ENCODE measurements at regions not wholly inside any gene's neighbourhood (a gene's known extent, or its start where the extent isn't known, plus 50 kb on each side); places are given as distances from the start of the nearest gene placed in this dataset.

DNA sequence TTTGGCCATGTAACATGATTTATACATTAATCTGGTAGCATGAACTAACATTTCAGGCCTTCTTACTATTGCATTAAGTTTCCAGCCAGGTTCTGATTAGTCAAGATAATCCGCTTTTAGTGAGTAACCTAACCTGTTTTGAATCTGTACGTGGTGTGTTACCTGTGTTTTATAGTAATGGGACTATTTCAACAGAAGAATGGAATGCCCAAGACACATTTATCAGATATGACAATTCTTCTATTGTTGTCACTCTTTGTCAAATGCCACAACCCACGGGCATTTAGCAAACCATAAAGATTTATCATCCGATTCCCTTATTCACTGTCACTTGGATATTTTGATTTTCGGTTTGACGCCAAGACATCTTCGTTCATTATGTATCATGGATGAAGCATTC lies 117.9 kb downstream of the ETAA1 start:
- TF ChIP-seq, protein P1, sequence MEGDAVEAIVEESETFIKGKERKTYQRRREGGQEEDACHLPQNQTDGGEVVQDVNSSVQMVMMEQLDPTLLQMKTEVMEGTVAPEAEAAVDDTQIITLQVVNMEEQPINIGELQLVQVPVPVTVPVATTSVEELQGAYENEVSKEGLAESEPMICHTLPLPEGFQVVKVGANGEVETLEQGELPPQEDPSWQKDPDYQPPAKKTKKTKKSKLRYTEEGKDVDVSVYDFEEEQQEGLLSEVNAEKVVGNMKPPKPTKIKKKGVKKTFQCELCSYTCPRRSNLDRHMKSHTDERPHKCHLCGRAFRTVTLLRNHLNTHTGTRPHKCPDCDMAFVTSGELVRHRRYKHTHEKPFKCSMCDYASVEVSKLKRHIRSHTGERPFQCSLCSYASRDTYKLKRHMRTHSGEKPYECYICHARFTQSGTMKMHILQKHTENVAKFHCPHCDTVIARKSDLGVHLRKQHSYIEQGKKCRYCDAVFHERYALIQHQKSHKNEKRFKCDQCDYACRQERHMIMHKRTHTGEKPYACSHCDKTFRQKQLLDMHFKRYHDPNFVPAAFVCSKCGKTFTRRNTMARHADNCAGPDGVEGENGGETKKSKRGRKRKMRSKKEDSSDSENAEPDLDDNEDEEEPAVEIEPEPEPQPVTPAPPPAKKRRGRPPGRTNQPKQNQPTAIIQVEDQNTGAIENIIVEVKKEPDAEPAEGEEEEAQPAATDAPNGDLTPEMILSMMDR (conservative IDR thresholded peaks at IDR 0.05; ENCODE audit: low read depth, low read length) = no peak
- TF ChIP-seq EZH2 (IDR thresholded peaks at IDR 0.05; ENCODE audit: borderline replicate concordance, low read depth, low read length, poor library complexity, severe bottlenecking) = no peak
